Glomerular visceral epithelial cell (primary cell): ENCODE measurements at regions not wholly inside any gene's neighbourhood (a gene's known extent, or its start where the extent isn't known, plus 50 kb on each side); places are given as distances from the start of the nearest gene placed in this dataset.

Source experiments
- DNase-seq: peaks from one replicate; pipeline ENCODE4 v3.0.0-alpha.2; 2016; ENCODE audit errors: extremely low spot score

GRCh38 chr1:4087530-4088420 is 187.7 kb upstream of the C1orf174 start:
- no peak for DNase-seq

- no peak for DNase-seq
These were observed 188.6 kb upstream of the C1orf174 start for GRCh38 chr1:4088676-4089075.

GRCh38 chr1:4089421-4090175 is 189.5 kb upstream of the C1orf174 start:
- DNase-seq = no peak

GRCh38 chr1:4090556-4090955 is 190.5 kb upstream of the C1orf174 start:
- no peak for DNase-seq

- DNase-seq = no peak
These were observed 191.0 kb upstream of the C1orf174 start for GRCh38 chr1:4090976-4091660.

GRCh38 chr1:4091996-4092395 is 191.9 kb upstream of the C1orf174 start:
- DNase-seq = no peak

- no peak for DNase-seq
These were observed 193.9 kb upstream of the C1orf174 start for GRCh38 chr1:4093856-4094565.

GRCh38 chr1:4095433-4095971 is 195.4 kb upstream of the C1orf174 start:
- no peak for DNase-seq

GRCh38 chr1:4101459-4102161 is 201.5 kb upstream of the C1orf174 start:
- DNase-seq = no peak

- DNase-seq = no peak
These were observed 205.3 kb upstream of the C1orf174 start for GRCh38 chr1:4105300-4105880.

- no peak for DNase-seq
These were observed 206.7 kb upstream of the C1orf174 start for GRCh38 chr1:4106731-4107130.

- DNase-seq = no peak
These were observed 207.2 kb upstream of the C1orf174 start for GRCh38 chr1:4107291-4107690.

GRCh38 chr1:4108331-4108730 is 208.3 kb upstream of the C1orf174 start:
- no peak for DNase-seq

- DNase-seq = no peak
These were observed 208.9 kb upstream of the C1orf174 start for GRCh38 chr1:4108758-4109627.

GRCh38 chr1:4109628-4109940 is 209.5 kb upstream of the C1orf174 start:
- DNase-seq = no peak

- no peak for DNase-seq
These were observed 210.8 kb upstream of the C1orf174 start for GRCh38 chr1:4110888-4111287.

- no peak for DNase-seq
These were observed 213.8 kb upstream of the C1orf174 start for GRCh38 chr1:4113897-4114296.

- no peak for DNase-seq
These were observed 215.3 kb upstream of the C1orf174 start for GRCh38 chr1:4115191-4115900.

- DNase-seq = no peak
These were observed 217.1 kb upstream of the C1orf174 start for GRCh38 chr1:4117196-4117595.
